ENCODE measurements at regions not wholly inside any gene's neighbourhood (a gene's known extent, or its start where the extent isn't known, plus 50 kb on each side); places are given as distances from the start of the nearest gene placed in this dataset.

GRCh38 chr3:67094774-67095173 lies 96.7 kb downstream of the KBTBD8 start:
- TF ChIP-seq CTCF (IDR thresholded peaks at IDR 0.05): no peak
- TF ChIP-seq POLR2A (IDR thresholded peaks at IDR 0.05): no peak

Data from lower leg skin (tissue), 3 donors.